NB4 (cell line): ENCODE measurements at regions not wholly inside any gene's neighbourhood (a gene's known extent, or its start where the extent isn't known, plus 50 kb on each side); places are given as distances from the start of the nearest gene placed in this dataset.
"Not testable (repeated sequence)": the region's sequence is repeated elsewhere in the genome, so short reads cannot be mapped to it uniquely, and the experiment has no call there.

ENCODE experiments used
- DNase-seq: peaks from one replicate; pipeline ENCODE4 v3.0.0; 2010; ENCODE audit warnings: low read depth
- H3K4me3 ChIP-seq: one replicate; pipeline ENCODE4 v1.5.1; 2011; ENCODE audit warnings: mild to moderate bottlenecking, low read depth, low read length, moderate library complexity
- MYC ChIP-seq: IDR thresholded peaks from 2 replicates; pipeline ENCODE4 v1.6.1; 2011; ENCODE audit warnings: low read depth, low read length
- POLR2A ChIP-seq: IDR thresholded peaks from 2 replicates; pipeline ENCODE4 v1.6.1; 2011; ENCODE audit warnings: mild to moderate bottlenecking; ENCODE audit not compliant: insufficient read length; ENCODE audit errors: extremely low read depth
- TF ChIP-seq, protein P1 (sequence below): IDR thresholded peaks from 2 replicates; pipeline ENCODE4 v1.6.1; 2011; ENCODE audit warnings: low read depth, low read length
- TF ChIP-seq, protein P2 (sequence below): IDR thresholded peaks from one replicate; pipeline ENCODE4 v1.5.1; 2012; ENCODE audit warnings: low read depth, low read length

DNA sequence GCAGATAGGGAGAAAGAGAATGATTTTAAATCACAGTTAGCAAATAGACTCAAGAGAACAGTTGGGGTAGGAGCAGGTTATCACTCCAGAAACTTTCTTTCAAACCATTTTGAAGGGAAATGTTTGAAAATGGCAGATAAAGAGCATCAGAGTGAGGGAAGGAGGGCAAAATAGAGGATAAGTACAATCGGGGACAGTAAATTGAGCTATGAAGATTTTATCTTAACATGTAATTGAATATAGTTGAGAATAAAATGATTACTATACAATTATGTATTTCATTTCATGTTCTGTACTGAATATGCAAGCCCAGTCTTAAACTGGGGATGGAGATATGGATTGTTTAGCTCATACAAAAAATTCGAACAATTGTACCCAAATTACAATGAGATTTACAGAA lies 54.0 kb downstream of the MAP10 start:
- no peak overlapping the region for H3K4me3 ChIP-seq
- no peak for DNase-seq
- TF ChIP-seq, protein P1, sequence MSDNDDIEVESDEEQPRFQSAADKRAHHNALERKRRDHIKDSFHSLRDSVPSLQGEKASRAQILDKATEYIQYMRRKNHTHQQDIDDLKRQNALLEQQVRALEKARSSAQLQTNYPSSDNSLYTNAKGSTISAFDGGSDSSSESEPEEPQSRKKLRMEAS: no peak
- TF ChIP-seq MYC (no peak), POLR2A (no peak)
- TF ChIP-seq, protein P2, sequence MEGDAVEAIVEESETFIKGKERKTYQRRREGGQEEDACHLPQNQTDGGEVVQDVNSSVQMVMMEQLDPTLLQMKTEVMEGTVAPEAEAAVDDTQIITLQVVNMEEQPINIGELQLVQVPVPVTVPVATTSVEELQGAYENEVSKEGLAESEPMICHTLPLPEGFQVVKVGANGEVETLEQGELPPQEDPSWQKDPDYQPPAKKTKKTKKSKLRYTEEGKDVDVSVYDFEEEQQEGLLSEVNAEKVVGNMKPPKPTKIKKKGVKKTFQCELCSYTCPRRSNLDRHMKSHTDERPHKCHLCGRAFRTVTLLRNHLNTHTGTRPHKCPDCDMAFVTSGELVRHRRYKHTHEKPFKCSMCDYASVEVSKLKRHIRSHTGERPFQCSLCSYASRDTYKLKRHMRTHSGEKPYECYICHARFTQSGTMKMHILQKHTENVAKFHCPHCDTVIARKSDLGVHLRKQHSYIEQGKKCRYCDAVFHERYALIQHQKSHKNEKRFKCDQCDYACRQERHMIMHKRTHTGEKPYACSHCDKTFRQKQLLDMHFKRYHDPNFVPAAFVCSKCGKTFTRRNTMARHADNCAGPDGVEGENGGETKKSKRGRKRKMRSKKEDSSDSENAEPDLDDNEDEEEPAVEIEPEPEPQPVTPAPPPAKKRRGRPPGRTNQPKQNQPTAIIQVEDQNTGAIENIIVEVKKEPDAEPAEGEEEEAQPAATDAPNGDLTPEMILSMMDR: no peak

DNA sequence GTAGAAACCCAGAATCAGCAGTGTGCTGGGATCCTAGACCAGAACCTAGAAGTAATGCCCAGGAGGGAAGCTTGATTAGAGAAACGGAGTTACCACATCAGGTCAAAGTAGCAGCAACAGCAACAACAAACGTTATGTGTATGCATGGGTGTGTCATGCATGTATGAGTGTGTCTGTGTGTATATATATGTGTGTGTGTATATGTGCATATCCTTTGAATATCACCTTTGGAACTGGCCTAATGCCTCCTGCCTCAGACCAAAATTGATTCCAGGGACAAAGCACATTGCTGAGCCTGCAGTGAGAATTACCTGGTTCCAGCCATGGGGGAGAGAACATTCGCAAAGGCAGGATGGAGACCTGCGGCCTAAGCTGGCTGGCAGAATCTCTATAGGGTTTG lies 55.9 kb downstream of the MAP10 start:
- TF ChIP-seq, protein P2: no peak
- TF ChIP-seq, protein P1: no peak
- TF ChIP-seq MYC (no peak), POLR2A (no peak)
- DNase-seq: no peak
- no peak overlapping the region for H3K4me3 ChIP-seq

DNA sequence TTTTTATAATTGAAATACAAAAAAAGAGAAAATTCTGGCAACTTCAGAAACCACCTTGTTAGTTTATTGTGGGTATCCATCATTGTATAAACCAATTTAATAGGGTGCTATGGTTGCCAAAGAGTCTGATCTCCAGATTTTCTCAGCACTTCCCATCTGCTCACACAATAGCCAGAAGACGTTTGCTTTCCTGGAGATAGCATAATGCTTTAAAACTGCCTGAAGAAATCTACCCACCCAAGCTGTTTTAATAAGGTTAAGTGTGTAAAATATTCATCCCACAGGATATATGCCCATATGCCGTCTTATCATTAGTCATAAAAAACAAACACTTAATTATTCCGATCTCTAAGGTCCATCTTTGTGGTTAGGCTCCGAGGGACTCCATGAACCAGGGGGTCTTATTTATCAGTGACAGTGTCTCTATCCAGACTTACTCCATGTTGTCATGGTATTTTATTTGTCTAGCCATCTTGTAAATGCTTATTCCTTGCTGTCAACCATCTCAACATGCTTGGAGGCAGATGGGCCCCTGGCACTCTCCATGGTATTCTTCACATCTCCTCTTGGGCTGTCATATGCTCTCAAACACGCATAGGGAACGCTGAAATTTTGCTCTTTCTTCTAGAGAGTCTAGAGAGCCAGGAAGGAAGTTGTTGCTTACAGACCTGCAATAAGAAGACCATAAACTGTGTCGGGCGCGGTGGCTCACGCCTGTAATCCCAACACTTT lies 58.5 kb downstream of the MAP10 start:
- no peak overlapping the region for H3K4me3 ChIP-seq
- no peak for DNase-seq
- TF ChIP-seq, protein P2: no peak
- TF ChIP-seq, protein P1: no peak
- no peak for TF ChIP-seq POLR2A
- no peak for TF ChIP-seq MYC

DNA sequence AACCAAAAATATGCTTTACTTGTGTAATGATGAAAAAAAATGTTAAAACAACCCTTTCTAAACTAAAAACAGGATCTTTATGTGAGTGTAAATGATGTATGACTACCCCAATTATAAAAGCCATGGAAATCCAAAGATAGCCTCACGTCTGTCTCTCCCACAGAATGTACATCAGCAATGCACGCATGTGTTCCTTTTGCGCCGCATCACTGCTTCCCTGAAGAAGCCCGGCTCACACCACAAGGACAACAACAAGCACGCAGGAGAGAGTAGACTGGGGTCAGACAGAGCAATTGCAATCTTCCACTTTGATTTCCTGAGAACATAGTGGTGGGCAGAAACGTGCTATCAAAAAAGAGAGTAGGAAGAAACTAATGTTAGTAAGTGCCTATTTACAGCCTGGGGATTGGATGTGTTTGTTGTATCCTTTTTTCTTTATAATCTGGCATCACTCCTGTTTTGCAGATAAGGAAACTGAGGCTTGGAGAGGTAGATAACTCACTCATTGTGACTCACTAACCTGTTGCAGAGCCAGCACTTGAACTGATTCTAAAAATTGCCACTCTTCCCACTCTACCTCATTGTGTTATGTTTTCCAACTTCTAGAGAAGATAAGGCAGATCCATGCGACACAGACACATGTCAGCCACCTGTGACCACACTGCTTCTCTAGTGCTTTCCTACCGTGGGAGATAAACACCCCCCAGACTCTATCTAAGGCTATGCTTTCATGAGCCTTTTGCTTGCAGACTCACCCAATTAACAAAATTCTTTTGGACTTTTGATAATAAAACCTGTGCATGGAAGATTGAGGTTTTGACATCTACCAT lies 60.1 kb downstream of the MAP10 start:
- DNase-seq: no peak
- TF ChIP-seq, protein P2: no peak
- TF ChIP-seq MYC (no peak), POLR2A (no peak)
- TF ChIP-seq, protein P1: no peak
- no peak overlapping the region for H3K4me3 ChIP-seq

DNA sequence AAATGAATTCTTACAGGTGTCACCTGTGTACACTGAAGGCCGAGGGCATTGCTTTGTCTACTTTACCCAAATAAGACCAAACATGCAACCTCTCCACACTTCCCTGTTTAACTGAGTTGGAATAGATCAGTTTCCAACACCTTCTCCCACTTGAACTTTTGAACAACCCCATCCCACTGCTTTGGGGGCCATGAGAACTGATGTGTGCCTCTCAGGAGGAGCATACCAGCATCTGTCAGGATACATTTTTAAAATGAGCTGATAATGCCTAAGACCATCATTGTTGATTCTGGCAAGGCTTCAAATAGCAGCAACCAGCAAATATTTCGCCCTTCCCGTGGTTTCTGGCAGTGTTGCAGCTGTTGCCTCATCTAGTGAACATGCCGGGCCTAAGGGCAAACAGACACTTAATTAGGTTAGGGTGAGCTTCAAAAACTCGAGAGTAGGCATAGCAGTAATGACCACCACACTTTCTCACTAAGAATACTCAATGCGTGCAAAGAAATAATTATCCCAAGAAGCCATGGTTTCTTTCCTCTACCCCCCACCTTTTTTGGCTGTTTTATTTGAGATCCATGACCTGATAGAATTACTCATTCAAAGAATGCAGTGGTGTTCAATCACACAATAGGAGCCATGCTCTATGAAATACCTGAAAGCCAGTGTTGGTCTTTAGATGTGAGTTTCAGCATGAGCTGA lies 63.7 kb downstream of the MAP10 start:
- peak; percentile 52 for DNase-seq
- H3K4me3 ChIP-seq: no peak overlapping the region
- no peak for TF ChIP-seq MYC
- TF ChIP-seq, protein P1: no peak
- TF ChIP-seq, protein P2: no peak
- no peak for TF ChIP-seq POLR2A

DNA sequence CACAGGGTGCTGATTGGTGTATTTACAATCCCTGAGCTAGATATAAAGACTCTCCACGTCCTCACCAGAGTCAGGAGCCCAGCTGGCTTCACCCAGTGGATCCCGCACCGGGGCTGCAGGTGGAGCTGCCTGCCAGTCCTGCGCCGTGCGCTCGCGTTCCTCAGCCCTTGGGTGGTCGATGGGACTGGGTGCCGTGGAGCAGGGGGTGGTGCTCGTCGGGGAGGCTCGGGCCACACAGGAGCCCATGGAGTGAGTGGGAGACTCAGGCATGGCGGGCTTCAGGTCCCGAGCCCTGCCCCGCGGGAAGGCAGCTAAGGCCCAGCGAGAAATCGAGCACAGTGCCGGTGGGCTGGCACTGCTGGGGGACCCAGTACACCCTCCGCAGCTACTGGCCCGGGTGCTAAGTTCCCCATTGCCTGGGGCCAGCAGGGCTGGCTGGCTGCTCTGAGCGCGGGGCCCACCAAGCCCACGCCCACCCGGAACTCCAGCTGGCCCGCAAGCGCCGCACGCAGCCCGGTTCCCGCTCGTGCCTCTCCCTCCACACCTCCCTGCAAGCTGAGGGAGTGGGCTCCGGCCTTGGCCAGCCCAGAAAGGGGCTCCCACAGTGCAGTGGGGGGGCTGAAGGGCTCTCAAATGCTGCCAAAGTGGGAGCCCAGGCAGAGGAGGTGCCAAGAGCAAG lies 66.2 kb downstream of the MAP10 start:
- DNase-seq, H3K4me3 ChIP-seq: not testable (repeated sequence)
